ENCODE measurements at regions not wholly inside any gene's neighbourhood (a gene's known extent, or its start where the extent isn't known, plus 50 kb on each side); places are given as distances from the start of the nearest gene placed in this dataset.
"Not testable (repeated sequence)": the region's sequence is repeated elsewhere in the genome, so short reads cannot be mapped to it uniquely, and the experiment has no call there.

- Mint-ChIP-seq H3K9me3 (no peaks in the 10 kb centered on the region), H3K36me3 (no peaks in the 10 kb centered on the region), H3K27ac (no peak overlapping the region)
- DNase-seq (ENCODE audit: low spot score in 2 of 2), result no peak
- no peak for ATAC-seq
Observed at GRCh38 chr15:38829086-38829485, 264.5 kb upstream of the RASGRP1 start.

GRCh38 chr15:38842226-38842625 is 277.6 kb upstream of the RASGRP1 start:
- H3K27ac Mint-ChIP-seq, result no peak overlapping the region
- DNase-seq (ENCODE audit: low spot score in 2 of 2), result no peak
- no peak for ATAC-seq
- H3K36me3 Mint-ChIP-seq, result no peaks in the 10 kb centered on the region
- H3K9me3 Mint-ChIP-seq, result peaks cover 3 to 4% of the 10 kb centered on the region in 2 donors

- Mint-ChIP-seq H3K27ac (no peak overlapping the region), H3K9me3 (peaks cover 3 to 4% of the 10 kb centered on the region in 2 donors), H3K36me3 (no peaks in the 10 kb centered on the region)
- no peak for ATAC-seq
- DNase-seq (ENCODE audit: low spot score in 2 of 2), result no peak
Observed at GRCh38 chr15:38843051-38843501, 278.5 kb upstream of the RASGRP1 start.

- DNase-seq (ENCODE audit: low spot score in 2 of 2) (no peak), ATAC-seq (no peak)
- H3K9me3 Mint-ChIP-seq, result peaks cover 3 to 4% of the 10 kb centered on the region in 2 donors
- H3K36me3 Mint-ChIP-seq, result no peaks in the 10 kb centered on the region
- H3K27ac Mint-ChIP-seq, result no peak overlapping the region
Observed at GRCh38 chr15:38843736-38844590, 279.3 kb upstream of the RASGRP1 start.

- no peak for DNase-seq (ENCODE audit: low spot score in 2 of 2)
- no peaks in the 10 kb centered on the region for H3K36me3 Mint-ChIP-seq
- no peak for ATAC-seq
- peaks cover 3 to 4% of the 10 kb centered on the region in 2 donors for H3K9me3 Mint-ChIP-seq
- no peak overlapping the region for H3K27ac Mint-ChIP-seq
Observed at GRCh38 chr15:38844736-38845135, 280.1 kb upstream of the RASGRP1 start.

- no peaks in the 10 kb centered on the region for H3K9me3 Mint-ChIP-seq
- ATAC-seq (no peak), DNase-seq (ENCODE audit: low spot score in 2 of 2) (no peak)
- H3K27ac Mint-ChIP-seq, result no peak overlapping the region
- H3K36me3 Mint-ChIP-seq, result no peaks in the 10 kb centered on the region
Observed at GRCh38 chr15:38846346-38846745, 281.7 kb upstream of the RASGRP1 start.

GRCh38 chr15:38847666-38848065 is 283.1 kb upstream of the RASGRP1 start:
- H3K36me3 Mint-ChIP-seq, result no peaks in the 10 kb centered on the region
- ATAC-seq, result no peak
- no peaks in the 10 kb centered on the region for H3K9me3 Mint-ChIP-seq
- DNase-seq (ENCODE audit: low spot score in 2 of 2), result no peak
- H3K27ac Mint-ChIP-seq, result no peak overlapping the region

- Mint-ChIP-seq H3K36me3 (no peaks in the 10 kb centered on the region), H3K27ac (no peak overlapping the region), H3K9me3 (no peaks in the 10 kb centered on the region)
- ATAC-seq (no peak), DNase-seq (ENCODE audit: low spot score in 2 of 2) (no peak)
Observed at GRCh38 chr15:38849046-38849445, 284.4 kb upstream of the RASGRP1 start.

GRCh38 chr15:38852188-38852587 is 287.6 kb upstream of the RASGRP1 start:
- H3K36me3 Mint-ChIP-seq; ATAC-seq; H3K9me3 Mint-ChIP-seq; DNase-seq (ENCODE audit: low spot score in 2 of 2); H3K27ac Mint-ChIP-seq: not testable (repeated sequence)

GRCh38 chr15:38853608-38854007 is 289.0 kb upstream of the RASGRP1 start:
- ATAC-seq (no peak), DNase-seq (ENCODE audit: low spot score in 2 of 2) (peak in 1 of 2 donors; percentile 10)
- Mint-ChIP-seq H3K27ac (no peak overlapping the region), H3K36me3 (no peaks in the 10 kb centered on the region), H3K9me3 (no peaks in the 10 kb centered on the region)

GRCh38 chr15:38854506-38854905 is 289.9 kb upstream of the RASGRP1 start:
- no peak for DNase-seq (ENCODE audit: low spot score in 2 of 2)
- H3K36me3 Mint-ChIP-seq, result no peaks in the 10 kb centered on the region
- no peak overlapping the region for H3K27ac Mint-ChIP-seq
- H3K9me3 Mint-ChIP-seq, result no peaks in the 10 kb centered on the region
- ATAC-seq, result no peak

- ATAC-seq, result no peak
- Mint-ChIP-seq H3K9me3 (no peaks in the 10 kb centered on the region), H3K36me3 (no peaks in the 10 kb centered on the region), H3K27ac (no peak overlapping the region)
- no peak for DNase-seq (ENCODE audit: low spot score in 2 of 2)
Observed at GRCh38 chr15:38857814-38858213, 293.2 kb upstream of the RASGRP1 start.

GRCh38 chr15:38859574-38859973 is 295.0 kb upstream of the RASGRP1 start:
- Mint-ChIP-seq H3K27ac (no peak overlapping the region), H3K9me3 (no peaks in the 10 kb centered on the region), H3K36me3 (no peaks in the 10 kb centered on the region)
- ATAC-seq (no peak), DNase-seq (ENCODE audit: low spot score in 2 of 2) (no peak)

- H3K9me3 Mint-ChIP-seq, result no peaks in the 10 kb centered on the region
- H3K36me3 Mint-ChIP-seq, result no peaks in the 10 kb centered on the region
- ATAC-seq (no peak), DNase-seq (ENCODE audit: low spot score in 2 of 2) (no peak)
- no peak overlapping the region for H3K27ac Mint-ChIP-seq
Observed at GRCh38 chr15:38860253-38860652, 295.6 kb upstream of the RASGRP1 start.

- no peak for ATAC-seq
- H3K36me3 Mint-ChIP-seq, result no peaks in the 10 kb centered on the region
- H3K27ac Mint-ChIP-seq, result no peak overlapping the region
Observed at GRCh38 chr15:38860674-38861073, 296.1 kb upstream of the RASGRP1 start.

GRCh38 chr15:38861108-38861507 is 296.5 kb upstream of the RASGRP1 start:
- Mint-ChIP-seq H3K36me3 (no peaks in the 10 kb centered on the region), H3K9me3 (no peaks in the 10 kb centered on the region), H3K27ac (no peak overlapping the region)
- DNase-seq (ENCODE audit: low spot score in 2 of 2) (no peak), ATAC-seq (no peak)

More at GRCh38 chr15:38860674-38861073, 296.1 kb upstream of the RASGRP1 start:
- no peaks in the 10 kb centered on the region for H3K9me3 Mint-ChIP-seq
- DNase-seq (ENCODE audit: low spot score in 2 of 2), result no peak

GRCh38 chr15:38862099-38862498 is 297.5 kb upstream of the RASGRP1 start:
- no peaks in the 10 kb centered on the region for H3K36me3 Mint-ChIP-seq
- no peaks in the 10 kb centered on the region for H3K9me3 Mint-ChIP-seq
- ATAC-seq, result no peak

GRCh38 chr15:38863381-38863780 is 298.8 kb upstream of the RASGRP1 start:
- Mint-ChIP-seq H3K27ac (no peak overlapping the region), H3K9me3 (no peaks in the 10 kb centered on the region), H3K36me3 (no peaks in the 10 kb centered on the region)
- ATAC-seq (no peak), DNase-seq (ENCODE audit: low spot score in 2 of 2) (no peak)

More at GRCh38 chr15:38862099-38862498, 297.5 kb upstream of the RASGRP1 start:
- no peak for DNase-seq (ENCODE audit: low spot score in 2 of 2)
- no peak overlapping the region for H3K27ac Mint-ChIP-seq
